Kidney (tissue), 13 donors: ENCODE measurements at regions not wholly inside any gene's neighbourhood (a gene's known extent, or its start where the extent isn't known, plus 50 kb on each side); places are given as distances from the start of the nearest gene placed in this dataset.
A peak's percentile ranks its signal among the peaks of the same experiment; 100 is the strongest.

Source experiments
- DNase-seq, 5 donors: peaks; one replicate each; pipeline ENCODE4 v3.0.0-alpha.2; 2013 to 2020
- FAIRE-seq: peaks from 2 replicates; lab custom pipeline; 2012; peaks lifted over from hg19 to GRCh38; lab: Jason Lieb, UNC
- H3K27ac ChIP-seq, 2 donors: one replicate each; pipeline ENCODE4 v1.7.0; 2013; ENCODE audit warnings: low read depth in 2 of 2, low read length in 2 of 2, inconsistent platforms in 1 of 2
- H3K27me3 ChIP-seq: one replicate; pipeline ENCODE4 v1.7.1; 2013; ENCODE audit warnings: low read length, inconsistent platforms; ENCODE audit not compliant: control insufficient read depth, insufficient read depth
- H3K36me3 ChIP-seq, 3 donors: one replicate each; pipeline versions ENCODE4 v1.7.0 to v1.7.1; 2013; ENCODE audit warnings: low read length in 3 of 3, control low read depth in 1 of 3, inconsistent platforms in 1 of 3; ENCODE audit not compliant: insufficient read depth in 3 of 3, control insufficient read depth in 2 of 3
- H3K4me1 ChIP-seq, 3 donors: one replicate each; pipeline versions ENCODE4 v1.7.0 to v1.7.1; 2013; ENCODE audit warnings: low read length in 3 of 3, inconsistent platforms in 1 of 3, low read depth in 1 of 3; ENCODE audit not compliant: control insufficient read depth in 2 of 3, insufficient read depth in 2 of 3
- H3K4me3 ChIP-seq, 3 donors: one replicate each; pipeline versions ENCODE4 v1.7.0 to v1.8.1; 2013; ENCODE audit warnings: low read length in 3 of 3, control low read depth in 1 of 3, inconsistent platforms in 1 of 3
- H3K9ac ChIP-seq, 3 donors: one replicate each; pipeline versions ENCODE4 v1.7.0 to v1.7.1; 2013; ENCODE audit warnings: low read length in 3 of 3, control low read depth in 1 of 3, inconsistent platforms in 1 of 3
- H3K9me3 ChIP-seq, 3 donors: one replicate each; pipeline versions ENCODE4 v1.7.0 to v1.7.1; 2013; ENCODE audit warnings: low read length in 3 of 3, control low read depth in 1 of 3, inconsistent platforms in 1 of 3; ENCODE audit not compliant: control insufficient read depth in 2 of 3, insufficient read depth in 1 of 3
- intact Hi-C: fragments of 100-400 bp; cut with DNase I; formaldehyde crosslinking; loops from one replicate; pipeline ENCODE4 v1.11.1; 2022
- TF ChIP-seq, protein P1 (sequence below): IDR thresholded peaks from 3 replicates; pipeline ENCODE4 v1.5.1; 2012; ENCODE audit warnings: mild to moderate bottlenecking, moderate library complexity, borderline replicate concordance; ENCODE audit not compliant: insufficient read depth; ENCODE audit errors: extremely low read depth
- donor health status: control.
- donor health status: control.
- donor health status: control.
- donor health status: control.
- donor health status: control.
- donor health status: DM: yes; HTN: yes; CAD: no.
- donor health status: Normal renal cell carcinoma (clear cell type).

DNA sequence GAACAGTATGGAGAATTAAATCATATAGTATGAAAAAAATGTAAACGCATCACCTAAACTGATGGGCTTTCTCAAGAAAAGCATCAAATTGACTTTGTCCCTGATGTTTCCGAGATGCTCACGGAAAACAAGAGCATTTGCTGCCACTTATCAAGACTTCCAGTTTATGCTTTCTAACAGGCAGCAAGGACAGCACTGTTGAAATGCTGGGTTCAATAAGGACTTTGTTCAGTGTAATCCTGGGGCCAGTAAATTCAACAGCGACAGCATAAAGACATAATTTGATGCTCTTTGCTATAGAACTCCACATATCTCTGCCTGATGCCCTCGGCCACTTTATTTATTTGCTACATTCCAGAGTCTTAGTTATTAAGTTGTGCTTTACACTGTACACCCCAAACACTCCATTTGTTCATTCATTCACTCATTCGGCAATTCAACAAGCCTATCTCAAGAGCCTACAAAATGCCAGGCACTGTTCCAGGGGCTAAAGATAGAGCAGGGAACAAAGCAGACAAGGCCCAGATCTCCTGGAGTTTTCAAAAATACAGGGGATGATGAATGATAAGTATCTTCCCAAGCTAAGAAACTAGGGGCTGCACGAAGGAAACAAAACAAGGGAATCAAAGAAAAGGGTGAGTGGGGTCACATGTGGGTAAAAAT, 294.6 kb downstream of the ZNF608 start:
- FAIRE-seq, result no peak
- no peak overlapping the region for H3K4me3 ChIP-seq

DNA sequence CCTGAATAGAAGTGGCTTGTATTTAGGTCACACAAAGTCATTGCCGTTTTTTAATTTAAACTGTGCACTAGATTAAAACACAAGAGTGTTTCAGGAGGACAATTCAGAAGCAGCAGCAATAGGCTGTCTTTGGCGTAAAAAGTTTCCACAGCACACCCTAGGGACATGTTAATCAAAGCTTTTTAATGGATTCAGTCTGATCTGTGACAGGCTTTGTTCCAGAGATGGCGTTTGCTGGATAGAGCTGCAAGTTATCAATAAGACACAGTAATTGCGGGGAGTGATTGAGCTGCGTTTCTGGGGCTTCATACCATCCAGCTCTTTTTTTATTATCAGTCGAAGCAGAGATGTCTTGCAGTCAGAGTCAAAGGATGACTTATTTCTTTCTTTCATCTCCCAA, 300.3 kb downstream of the ZNF608 start:
- Histone ChIP-seq H3K9ac (no peak overlapping the region), H3K9me3 (no peaks in the 10 kb centered on the region), H3K36me3 (no peaks in the 10 kb centered on the region), H3K27ac (no peak overlapping the region), H3K4me1 (no peaks in the 10 kb centered on the region), H3K4me3 (no peak overlapping the region), H3K27me3 (no peaks in the 10 kb centered on the region)
- TF ChIP-seq, protein P1, sequence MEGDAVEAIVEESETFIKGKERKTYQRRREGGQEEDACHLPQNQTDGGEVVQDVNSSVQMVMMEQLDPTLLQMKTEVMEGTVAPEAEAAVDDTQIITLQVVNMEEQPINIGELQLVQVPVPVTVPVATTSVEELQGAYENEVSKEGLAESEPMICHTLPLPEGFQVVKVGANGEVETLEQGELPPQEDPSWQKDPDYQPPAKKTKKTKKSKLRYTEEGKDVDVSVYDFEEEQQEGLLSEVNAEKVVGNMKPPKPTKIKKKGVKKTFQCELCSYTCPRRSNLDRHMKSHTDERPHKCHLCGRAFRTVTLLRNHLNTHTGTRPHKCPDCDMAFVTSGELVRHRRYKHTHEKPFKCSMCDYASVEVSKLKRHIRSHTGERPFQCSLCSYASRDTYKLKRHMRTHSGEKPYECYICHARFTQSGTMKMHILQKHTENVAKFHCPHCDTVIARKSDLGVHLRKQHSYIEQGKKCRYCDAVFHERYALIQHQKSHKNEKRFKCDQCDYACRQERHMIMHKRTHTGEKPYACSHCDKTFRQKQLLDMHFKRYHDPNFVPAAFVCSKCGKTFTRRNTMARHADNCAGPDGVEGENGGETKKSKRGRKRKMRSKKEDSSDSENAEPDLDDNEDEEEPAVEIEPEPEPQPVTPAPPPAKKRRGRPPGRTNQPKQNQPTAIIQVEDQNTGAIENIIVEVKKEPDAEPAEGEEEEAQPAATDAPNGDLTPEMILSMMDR, result no peak
- intact Hi-C loops, result no loop called here
- FAIRE-seq (no peak), DNase-seq (peak in 2 of 5 donors; percentile 37 to 65)

More for the DNA sequence above, 294.6 kb downstream of the ZNF608 start:
- no peaks in the 10 kb centered on the region for H3K36me3 ChIP-seq
- no peak overlapping the region for H3K27ac ChIP-seq
- intact Hi-C loops, result no loop called here
- H3K27me3 ChIP-seq, result no peaks in the 10 kb centered on the region
- TF ChIP-seq, protein P1, result no peak
- DNase-seq, result no peak
- H3K9ac ChIP-seq, result no peak overlapping the region
- H3K4me1 ChIP-seq, result no peaks in the 10 kb centered on the region
- no peaks in the 10 kb centered on the region for H3K9me3 ChIP-seq

DNA sequence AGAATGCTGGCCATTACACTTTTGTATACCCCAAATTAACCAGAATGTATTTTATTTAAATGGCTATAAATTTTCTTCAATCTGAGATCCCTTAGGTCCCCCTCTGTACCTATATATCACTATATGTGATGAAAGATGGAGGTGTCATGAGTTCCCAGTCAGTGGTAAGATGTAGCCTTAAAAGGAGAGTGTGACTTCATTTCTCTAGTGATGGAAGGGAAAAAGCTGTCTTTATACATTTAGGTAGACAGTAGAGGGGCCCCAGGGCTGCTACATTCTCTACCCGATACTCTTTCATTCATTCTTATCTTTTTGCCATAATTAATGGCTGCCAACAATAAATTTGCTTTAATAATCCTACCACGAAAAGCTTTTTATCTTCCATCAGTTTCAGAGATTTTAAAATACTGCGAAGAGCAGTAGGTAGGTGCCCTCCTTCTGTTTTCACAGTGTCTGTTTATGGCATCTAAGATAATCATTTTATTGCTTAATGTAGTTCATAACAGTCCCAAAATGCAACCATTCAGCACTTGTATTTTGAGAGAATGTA, 301.3 kb downstream of the ZNF608 start:
- intact Hi-C loops, result no loop called here
- no peaks in the 10 kb centered on the region for H3K36me3 ChIP-seq
- no peak overlapping the region for H3K27ac ChIP-seq
- H3K4me1 ChIP-seq, result no peaks in the 10 kb centered on the region
- DNase-seq, result no peak
- no peaks in the 10 kb centered on the region for H3K9me3 ChIP-seq
- TF ChIP-seq, protein P1, result no peak
- no peaks in the 10 kb centered on the region for H3K27me3 ChIP-seq
- FAIRE-seq, result no peak
- H3K4me3 ChIP-seq, result no peak overlapping the region
- no peak overlapping the region for H3K9ac ChIP-seq
